Ovary (tissue), 3 donors: ENCODE measurements at regions not wholly inside any gene's neighbourhood (a gene's known extent, or its start where the extent isn't known, plus 50 kb on each side); places are given as distances from the start of the nearest gene placed in this dataset.

Experiments used
- POLR2A ChIP-seq: fragments of 450-650 bp; IDR thresholded peaks from one replicate; pipeline ENCODE4 v1.6.1; 2017; ENCODE audit warnings: antibody characterized with exemption, mild to moderate bottlenecking, moderate library complexity
- TF ChIP-seq, protein P1 (sequence below), 3 donors: fragments of 450-650 bp in 2 of 3; fragments of 200-600 bp in 1 of 3; IDR thresholded peaks; one replicate each; pipeline versions ENCODE4 v1.5.1 to v1.8.0; 2016 to 2022; ENCODE audit warnings: antibody characterized with exemption in 3 of 3, mild to moderate bottlenecking in 1 of 3
- donor health status: DM: no; HTN: no; CAD: no.

DNA sequence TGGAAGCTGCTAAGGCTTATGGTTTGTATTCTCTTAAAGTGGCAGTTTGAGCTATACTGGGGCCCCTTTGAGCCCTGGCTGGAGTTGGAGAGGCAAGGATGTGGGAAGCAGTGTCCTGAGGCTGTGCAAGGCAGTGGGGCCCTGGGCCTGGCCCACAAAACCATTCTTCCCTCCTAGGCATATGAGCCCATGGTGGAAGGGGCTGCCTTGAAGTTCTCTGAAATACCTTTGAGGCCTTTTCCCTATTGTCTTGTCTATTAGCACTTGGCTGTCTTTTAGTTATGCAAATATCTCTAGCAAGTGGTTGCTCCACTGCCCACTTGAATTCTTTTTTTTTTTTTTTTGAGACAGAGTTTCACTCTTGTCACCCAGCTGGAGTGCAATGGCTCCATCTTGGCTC, 119.2 kb downstream of the PCTP start:
- TF ChIP-seq, protein P1, sequence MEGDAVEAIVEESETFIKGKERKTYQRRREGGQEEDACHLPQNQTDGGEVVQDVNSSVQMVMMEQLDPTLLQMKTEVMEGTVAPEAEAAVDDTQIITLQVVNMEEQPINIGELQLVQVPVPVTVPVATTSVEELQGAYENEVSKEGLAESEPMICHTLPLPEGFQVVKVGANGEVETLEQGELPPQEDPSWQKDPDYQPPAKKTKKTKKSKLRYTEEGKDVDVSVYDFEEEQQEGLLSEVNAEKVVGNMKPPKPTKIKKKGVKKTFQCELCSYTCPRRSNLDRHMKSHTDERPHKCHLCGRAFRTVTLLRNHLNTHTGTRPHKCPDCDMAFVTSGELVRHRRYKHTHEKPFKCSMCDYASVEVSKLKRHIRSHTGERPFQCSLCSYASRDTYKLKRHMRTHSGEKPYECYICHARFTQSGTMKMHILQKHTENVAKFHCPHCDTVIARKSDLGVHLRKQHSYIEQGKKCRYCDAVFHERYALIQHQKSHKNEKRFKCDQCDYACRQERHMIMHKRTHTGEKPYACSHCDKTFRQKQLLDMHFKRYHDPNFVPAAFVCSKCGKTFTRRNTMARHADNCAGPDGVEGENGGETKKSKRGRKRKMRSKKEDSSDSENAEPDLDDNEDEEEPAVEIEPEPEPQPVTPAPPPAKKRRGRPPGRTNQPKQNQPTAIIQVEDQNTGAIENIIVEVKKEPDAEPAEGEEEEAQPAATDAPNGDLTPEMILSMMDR (IDR thresholded peaks at IDR 0.05) = no peak
- no peak for TF ChIP-seq POLR2A
